Activated CD4-positive, alpha-beta T cell treated with anti-CD3 and anti-CD28 coated beads, Interleukin-2, amount 50 U/mL, for 48 hours (primary cell): ENCODE measurements at regions not wholly inside any gene's neighbourhood (a gene's known extent, or its start where the extent isn't known, plus 50 kb on each side); places are given as distances from the start of the nearest gene placed in this dataset.
A peak's percentile ranks its signal among the peaks of the same experiment; 100 is the strongest.
"Not testable (repeated sequence)": the region's sequence is repeated elsewhere in the genome, so short reads cannot be mapped to it uniquely, and the experiment has no call there.

Experiments used
- DNase-seq, 2 experiments: peaks; one replicate each; pipeline ENCODE4 v3.0.0-alpha.2; 2020

GRCh38 chr1:112855152-112855828, 100.7 kb downstream of the SLC16A1 start:
- no peak for DNase-seq

GRCh38 chr1:112854368-112854984, 101.5 kb downstream of the SLC16A1 start:
- DNase-seq, result not testable (repeated sequence)

- DNase-seq, result not testable (repeated sequence)
These were observed 102.1 kb downstream of the SLC16A1 start for GRCh38 chr1:112853915-112854314.

GRCh38 chr1:112852934-112853333, 103.1 kb downstream of the SLC16A1 start:
- no peak for DNase-seq

- DNase-seq, result no peak
These were observed 103.7 kb downstream of the SLC16A1 start for GRCh38 chr1:112852276-112852675.

- no peak for DNase-seq
These were observed 105.8 kb downstream of the SLC16A1 start for GRCh38 chr1:112850034-112850757.

GRCh38 chr1:112849425-112850033, 106.5 kb downstream of the SLC16A1 start:
- DNase-seq, result peak; percentile 1 to 8

GRCh38 chr1:112841825-112842224, 114.2 kb downstream of the SLC16A1 start:
- DNase-seq, result no peak

GRCh38 chr1:112840631-112841624, 115.1 kb downstream of the SLC16A1 start:
- no peak for DNase-seq

- DNase-seq, result no peak
These were observed 119.4 kb downstream of the SLC16A1 start for GRCh38 chr1:112836642-112837041.

- DNase-seq, result no peak
These were observed 118.7 kb upstream of the PPM1J start for GRCh38 chr1:112833806-112834205.

GRCh38 chr1:112832259-112832658, 117.1 kb upstream of the PPM1J start:
- not testable (repeated sequence) for DNase-seq

GRCh38 chr1:112829691-112830090, 114.6 kb upstream of the PPM1J start:
- DNase-seq, result not testable (repeated sequence)

- DNase-seq, result no peak
These were observed 113.6 kb upstream of the PPM1J start for GRCh38 chr1:112828716-112829115.

- DNase-seq, result not testable (repeated sequence)
These were observed 112.3 kb upstream of the PPM1J start for GRCh38 chr1:112827391-112827790.

GRCh38 chr1:112826217-112826944, 111.2 kb upstream of the PPM1J start:
- no peak for DNase-seq

- not testable (repeated sequence) for DNase-seq
These were observed 110.6 kb upstream of the PPM1J start for GRCh38 chr1:112825563-112826216.

- DNase-seq, result not testable (repeated sequence)
These were observed 109.9 kb upstream of the PPM1J start for GRCh38 chr1:112825075-112825474.

- not testable (repeated sequence) for DNase-seq
These were observed 106.4 kb upstream of the PPM1J start for GRCh38 chr1:112821307-112822063.
